ENCODE measurements at regions not wholly inside any gene's neighbourhood (a gene's known extent, or its start where the extent isn't known, plus 50 kb on each side); places are given as distances from the start of the nearest gene placed in this dataset.
"Not testable (repeated sequence)": the region's sequence is repeated elsewhere in the genome, so short reads cannot be mapped to it uniquely, and the experiment has no call there.

GRCh38 chrX:37912777-37913176, 65.4 kb upstream of the DYNLT3 start:
- no peak for DNase-seq (ENCODE audit: low spot score)
- TF ChIP-seq CTCF (IDR thresholded peaks at IDR 0.05; ENCODE audit: unreplicated experiment) = no peak
- Mint-ChIP-seq H3K9me3 (ENCODE audit: unreplicated experiment) (no peaks in the 10 kb centered on the region), H3K4me3 (ENCODE audit: unreplicated experiment) (no peak overlapping the region), H3K36me3 (ENCODE audit: low read depth, unreplicated experiment) (no peaks in the 10 kb centered on the region), H3K27me3 (ENCODE audit: unreplicated experiment) (no peaks in the 10 kb centered on the region), H3K4me1 (ENCODE audit: unreplicated experiment) (no peaks in the 10 kb centered on the region), H3K27ac (ENCODE audit: unreplicated experiment) (no peak overlapping the region)

- Mint-ChIP-seq H3K9me3 (ENCODE audit: unreplicated experiment) (no peaks in the 10 kb centered on the region), H3K36me3 (ENCODE audit: low read depth, unreplicated experiment) (no peaks in the 10 kb centered on the region)
- no peak for TF ChIP-seq CTCF (IDR thresholded peaks at IDR 0.05; ENCODE audit: unreplicated experiment)
Observed at GRCh38 chrX:37918168-37918567, 70.8 kb upstream of the DYNLT3 start.

GRCh38 chrX:37918703-37919102, 71.3 kb upstream of the DYNLT3 start:
- DNase-seq (ENCODE audit: low spot score) = no peak
- no peak overlapping the region for H3K4me3 Mint-ChIP-seq (ENCODE audit: unreplicated experiment)
- H3K27ac Mint-ChIP-seq (ENCODE audit: unreplicated experiment) = no peak overlapping the region
- H3K27me3 Mint-ChIP-seq (ENCODE audit: unreplicated experiment) = no peaks in the 10 kb centered on the region
- H3K4me1 Mint-ChIP-seq (ENCODE audit: unreplicated experiment) = no peaks in the 10 kb centered on the region
- H3K36me3 Mint-ChIP-seq (ENCODE audit: low read depth, unreplicated experiment) = no peaks in the 10 kb centered on the region
- no peak for TF ChIP-seq CTCF (IDR thresholded peaks at IDR 0.05; ENCODE audit: unreplicated experiment)
- H3K9me3 Mint-ChIP-seq (ENCODE audit: unreplicated experiment) = no peaks in the 10 kb centered on the region

More at GRCh38 chrX:37918168-37918567, 70.8 kb upstream of the DYNLT3 start:
- no peaks in the 10 kb centered on the region for H3K4me1 Mint-ChIP-seq (ENCODE audit: unreplicated experiment)
- no peak overlapping the region for H3K27ac Mint-ChIP-seq (ENCODE audit: unreplicated experiment)
- no peak for DNase-seq (ENCODE audit: low spot score)
- no peaks in the 10 kb centered on the region for H3K27me3 Mint-ChIP-seq (ENCODE audit: unreplicated experiment)
- no peak overlapping the region for H3K4me3 Mint-ChIP-seq (ENCODE audit: unreplicated experiment)

GRCh38 chrX:37921758-37922157, 74.4 kb upstream of the DYNLT3 start:
- TF ChIP-seq CTCF (IDR thresholded peaks at IDR 0.05; ENCODE audit: unreplicated experiment) = no peak
- no peaks in the 10 kb centered on the region for H3K27me3 Mint-ChIP-seq (ENCODE audit: unreplicated experiment)
- H3K4me1 Mint-ChIP-seq (ENCODE audit: unreplicated experiment) = no peaks in the 10 kb centered on the region
- no peaks in the 10 kb centered on the region for H3K9me3 Mint-ChIP-seq (ENCODE audit: unreplicated experiment)
- H3K36me3 Mint-ChIP-seq (ENCODE audit: low read depth, unreplicated experiment) = no peaks in the 10 kb centered on the region
- no peak overlapping the region for H3K4me3 Mint-ChIP-seq (ENCODE audit: unreplicated experiment)
- no peak for DNase-seq (ENCODE audit: low spot score)
- no peak overlapping the region for H3K27ac Mint-ChIP-seq (ENCODE audit: unreplicated experiment)

GRCh38 chrX:37922928-37923327, 75.6 kb upstream of the DYNLT3 start:
- no peaks in the 10 kb centered on the region for H3K4me1 Mint-ChIP-seq (ENCODE audit: unreplicated experiment)
- no peak overlapping the region for H3K27ac Mint-ChIP-seq (ENCODE audit: unreplicated experiment)
- no peak overlapping the region for H3K4me3 Mint-ChIP-seq (ENCODE audit: unreplicated experiment)
- H3K36me3 Mint-ChIP-seq (ENCODE audit: low read depth, unreplicated experiment) = no peaks in the 10 kb centered on the region
- no peaks in the 10 kb centered on the region for H3K9me3 Mint-ChIP-seq (ENCODE audit: unreplicated experiment)
- DNase-seq (ENCODE audit: low spot score) = no peak
- TF ChIP-seq CTCF (IDR thresholded peaks at IDR 0.05; ENCODE audit: unreplicated experiment) = no peak
- no peaks in the 10 kb centered on the region for H3K27me3 Mint-ChIP-seq (ENCODE audit: unreplicated experiment)

- H3K36me3 Mint-ChIP-seq (ENCODE audit: low read depth, unreplicated experiment); H3K9me3 Mint-ChIP-seq (ENCODE audit: unreplicated experiment); H3K4me1 Mint-ChIP-seq (ENCODE audit: unreplicated experiment); DNase-seq (ENCODE audit: low spot score); H3K4me3 Mint-ChIP-seq (ENCODE audit: unreplicated experiment); H3K27me3 Mint-ChIP-seq (ENCODE audit: unreplicated experiment); H3K27ac Mint-ChIP-seq (ENCODE audit: unreplicated experiment): not testable (repeated sequence)
Observed at GRCh38 chrX:37925761-37926160, 78.4 kb upstream of the DYNLT3 start.
